Endometrial microvascular endothelial cells (primary cell): ENCODE measurements at regions not wholly inside any gene's neighbourhood (a gene's known extent, or its start where the extent isn't known, plus 50 kb on each side); places are given as distances from the start of the nearest gene placed in this dataset.

Experiments used
- in situ Hi-C: cut with HindIII; loops from 2 replicates; pipeline ENCODE4 v1.10.0; 2017; ENCODE audit warnings: low sequenced_read_pairs, low pct_unique_long_range_greater_than_20kb; ENCODE audit errors: inconsistent ontology term

DNA sequence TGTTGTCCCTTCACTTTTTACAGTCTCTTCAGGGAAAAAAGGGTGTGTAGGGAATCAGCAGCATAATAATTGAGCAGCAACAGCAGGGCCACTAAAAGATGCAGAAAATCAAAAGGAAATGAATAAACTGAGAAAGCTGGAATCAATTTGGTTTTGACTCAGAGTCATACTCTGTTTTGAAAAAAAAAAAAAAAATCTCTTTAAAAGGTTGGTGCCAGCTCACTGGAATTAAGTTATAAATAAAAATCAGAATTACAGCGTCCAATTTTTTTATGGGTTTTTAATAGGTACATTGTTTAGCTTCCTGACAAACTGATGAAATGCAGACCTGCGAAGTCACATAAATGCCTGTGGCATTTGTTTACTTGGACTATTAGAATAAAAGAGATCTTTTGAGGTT, 231.9 kb downstream of the COG6 start:
- in situ Hi-C loops = no loop called here

DNA sequence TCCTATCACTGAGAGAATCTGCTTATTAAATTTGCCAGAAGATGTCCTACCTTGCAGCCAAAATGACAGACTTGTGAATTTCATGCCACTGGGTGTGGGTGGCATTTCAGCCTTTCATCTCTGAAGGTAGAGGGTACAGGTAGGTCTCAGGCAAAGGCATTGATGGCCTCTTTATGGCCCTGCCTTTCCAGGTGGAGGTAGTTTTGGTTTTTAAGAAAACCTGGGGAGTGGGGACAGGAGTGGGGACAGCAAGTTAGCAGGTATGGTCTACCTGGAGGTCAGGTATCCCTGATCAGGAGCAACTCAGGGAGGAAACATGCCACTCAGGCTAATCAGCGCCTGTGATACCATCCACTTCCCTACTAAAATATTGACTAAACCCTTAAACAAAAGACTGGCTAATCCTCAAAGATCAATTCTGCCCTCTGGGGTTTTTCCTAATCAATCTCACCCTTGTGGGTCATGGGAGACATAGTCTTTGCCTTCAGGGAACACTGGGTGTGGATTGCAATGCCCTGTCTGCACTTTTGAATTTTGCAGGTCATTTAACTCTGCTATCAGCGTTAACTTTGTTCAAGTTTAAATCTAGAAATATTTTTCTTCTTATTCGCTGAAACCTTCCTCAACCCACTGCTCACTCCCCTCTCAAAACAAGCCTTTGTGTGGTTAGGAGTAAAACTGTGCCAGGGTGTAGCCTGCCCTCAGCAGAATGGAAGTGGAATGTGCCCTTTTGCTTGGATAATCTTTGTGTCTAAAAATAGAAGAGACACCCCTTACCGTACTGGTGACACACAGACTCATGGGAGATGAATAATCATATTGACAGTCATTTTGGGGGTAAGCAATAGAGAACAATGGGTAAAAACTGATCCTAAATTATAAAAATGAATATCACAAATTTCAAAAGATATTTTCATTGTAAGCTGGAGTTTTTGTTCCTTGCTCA, 233.7 kb downstream of the COG6 start:
- in situ Hi-C loops = no loop called here

DNA sequence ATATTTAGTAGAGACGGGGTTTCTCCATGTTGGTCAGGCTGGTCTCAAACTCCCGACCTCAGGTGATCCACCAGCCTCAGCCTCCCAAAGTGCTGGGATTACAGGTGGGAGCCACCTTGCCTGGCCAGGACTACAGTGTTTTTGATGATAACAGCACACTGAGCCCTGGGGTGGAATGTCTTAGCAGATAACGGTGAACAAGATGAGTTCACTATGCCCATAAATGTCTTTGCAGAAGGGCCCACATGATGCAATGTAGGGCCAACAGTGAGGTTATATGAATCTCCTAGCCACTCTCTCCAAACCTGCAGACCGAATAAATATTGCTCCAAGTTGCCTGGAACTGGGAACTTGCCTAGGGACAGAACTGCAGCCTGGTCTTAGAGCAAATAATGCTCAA, 235.1 kb downstream of the COG6 start:
- in situ Hi-C loops = loop anchor here (10.0 kb wide), 1 partner anchor 304 kb away; no protein-coding TSS in a partner anchor

- in situ Hi-C loops = loop anchor here (10.0 kb wide), 1 partner anchor 302 kb away; no protein-coding TSS in a partner anchor
Measured at GRCh38 chr13:39892721-39893685, 237.5 kb downstream of the COG6 start.

- in situ Hi-C loops = loop anchor here (10.0 kb wide), 1 partner anchor 301 kb away; no protein-coding TSS in a partner anchor
Measured at GRCh38 chr13:39893808-39894207, 238.3 kb downstream of the COG6 start.

GRCh38 chr13:39894586-39894985, 239.1 kb downstream of the COG6 start:
- in situ Hi-C loops = loop anchor here (10.0 kb wide), 1 partner anchor 300 kb away; no protein-coding TSS in a partner anchor

GRCh38 chr13:39895254-39895653, 239.8 kb downstream of the COG6 start:
- in situ Hi-C loops = loop anchor here (5.0 to 10.0 kb wide), 2 partner anchors 300 to 787 kb away; no protein-coding TSS in a partner anchor

DNA sequence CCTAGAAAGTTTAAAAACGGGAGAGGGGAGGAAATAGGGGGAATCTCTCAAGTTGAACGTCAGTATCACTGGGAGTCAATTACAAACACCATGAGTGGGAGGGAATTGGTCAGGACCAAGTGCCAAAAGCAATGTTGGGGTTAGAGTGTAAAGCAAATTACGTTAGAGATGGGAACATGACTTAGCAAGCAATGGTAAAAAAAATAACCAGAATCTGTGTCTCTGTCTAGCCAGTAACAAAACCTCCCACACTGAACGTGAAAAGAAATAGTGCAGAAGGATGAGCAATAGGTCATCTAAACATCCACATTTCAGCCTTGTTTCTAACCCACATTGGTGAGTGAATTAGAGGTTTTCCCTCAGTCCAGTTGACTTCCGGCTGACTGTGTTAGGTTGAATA, 242.2 kb downstream of the COG6 start:
- in situ Hi-C loops = loop anchor here (5.0 to 10.0 kb wide), 2 partner anchors 297 to 785 kb away; no protein-coding TSS in a partner anchor

DNA sequence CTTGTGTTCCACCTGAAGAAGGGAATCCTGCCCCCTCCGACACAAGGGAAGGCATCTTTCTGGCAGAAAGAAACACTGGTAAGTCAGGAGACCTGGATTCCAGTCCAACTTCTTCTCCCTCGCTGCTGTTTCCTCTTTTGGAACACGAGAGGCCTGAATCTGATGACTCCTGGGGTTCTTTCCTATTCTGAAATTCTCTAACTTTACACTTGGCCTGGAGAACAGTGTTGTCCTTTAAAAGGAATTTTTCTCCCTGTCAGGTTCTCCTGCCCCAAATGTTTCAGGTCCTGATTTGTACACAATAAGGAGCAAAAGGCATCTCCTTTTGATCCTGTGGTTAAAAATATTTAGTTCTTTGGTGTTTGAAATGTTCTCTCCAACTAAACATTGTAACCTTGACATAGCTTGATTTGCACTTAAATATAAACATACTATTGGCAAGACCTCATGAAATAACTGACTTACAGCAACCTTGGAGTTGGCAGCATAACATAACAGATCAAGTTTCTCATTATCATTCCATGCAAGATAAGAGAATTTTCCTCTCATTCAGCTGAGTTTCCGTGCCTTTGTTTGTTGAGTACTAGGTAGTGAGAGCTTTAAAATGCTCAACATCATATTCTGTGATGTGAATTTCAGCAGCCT, 244.8 kb downstream of the COG6 start:
- in situ Hi-C loops = no loop called here

GRCh38 chr13:39904959-39905358, 249.5 kb downstream of the COG6 start:
- in situ Hi-C loops = no loop called here

- in situ Hi-C loops = no loop called here
Measured at GRCh38 chr13:39909634-39910033, 254.2 kb downstream of the COG6 start.

- in situ Hi-C loops = no loop called here
Measured at GRCh38 chr13:39910041-39910440, 254.6 kb downstream of the COG6 start.

- in situ Hi-C loops = no loop called here
Measured at GRCh38 chr13:39910833-39911232, 255.4 kb downstream of the COG6 start.

GRCh38 chr13:39913339-39913738, 257.9 kb downstream of the COG6 start:
- in situ Hi-C loops = no loop called here

- in situ Hi-C loops = no loop called here
Measured at GRCh38 chr13:39913928-39914327, 258.5 kb downstream of the COG6 start.

DNA sequence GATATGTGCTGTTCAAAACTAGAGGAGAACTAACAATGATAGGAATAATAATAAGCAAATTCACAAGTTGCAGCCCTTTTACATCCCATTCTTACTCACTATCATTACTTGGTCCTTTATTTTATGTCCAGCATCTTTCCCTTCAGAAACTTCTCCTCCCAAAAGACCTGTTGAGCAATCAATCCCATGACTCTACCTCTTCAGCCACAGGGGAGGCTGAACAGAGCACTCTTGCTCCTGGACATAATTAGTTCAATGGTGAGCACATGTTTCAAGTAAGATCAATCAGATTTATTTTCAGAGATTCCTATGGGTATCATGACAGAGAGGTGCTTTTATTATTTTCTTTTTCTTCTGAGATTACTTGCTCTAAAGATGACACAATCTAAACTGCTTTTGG, 260.0 kb downstream of the COG6 start:
- in situ Hi-C loops = no loop called here

GRCh38 chr13:39916330-39916729, 260.9 kb downstream of the COG6 start:
- in situ Hi-C loops = no loop called here

DNA sequence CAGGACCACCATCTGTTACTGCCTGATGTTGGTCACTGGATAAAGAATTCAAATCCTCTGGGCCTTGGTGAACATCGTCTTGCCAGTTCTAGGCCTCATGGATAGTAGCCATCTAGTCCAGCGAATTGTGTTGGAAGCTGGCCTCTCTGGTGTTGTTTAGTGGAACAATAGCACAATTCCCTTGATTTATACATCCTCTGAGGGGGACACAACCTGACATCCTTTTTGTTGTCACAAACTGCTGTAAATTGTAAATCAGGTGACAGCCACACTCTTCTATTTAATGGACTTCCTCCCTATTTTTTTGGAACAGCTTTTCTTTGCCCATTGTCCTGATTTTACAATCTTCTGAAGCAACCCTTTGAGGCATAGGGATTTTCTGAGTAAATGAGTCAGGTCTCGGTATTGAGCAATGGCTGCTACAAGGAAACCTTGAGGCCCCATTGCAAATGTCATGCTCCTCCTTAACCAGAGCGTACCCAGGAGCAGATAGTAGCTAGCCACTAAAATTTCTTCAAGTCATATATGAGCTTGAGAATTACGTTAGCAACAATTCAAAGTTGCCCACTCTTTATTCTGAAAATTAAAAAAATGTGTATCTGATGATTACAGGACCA, 263.3 kb downstream of the COG6 start:
- in situ Hi-C loops = no loop called here
